OCI-LY1 (cell line): ENCODE measurements at regions not wholly inside any gene's neighbourhood (a gene's known extent, or its start where the extent isn't known, plus 50 kb on each side); places are given as distances from the start of the nearest gene placed in this dataset.

Experiments used
- H2AFZ ChIP-seq: fragments of 200-600 bp; sonication (generic), shearing (Covaris generic); 2 replicates; pipeline ENCODE4 v1.6.0; 2014; ENCODE audit warnings: antibody characterized with exemption, mild to moderate bottlenecking, low read length
- H3F3A ChIP-seq: fragments of 200-600 bp; sonication (generic), shearing (Covaris generic); 2 replicates; pipeline ENCODE4 v1.6.0; 2014; ENCODE audit warnings: mild to moderate bottlenecking, antibody characterized with exemption, low read length, moderate library complexity; ENCODE audit not compliant: insufficient read depth
- H3K27ac ChIP-seq: fragments of 200-600 bp; sonication (generic); 2 replicates; pipeline ENCODE4 v1.5.1; 2014; ENCODE audit warnings: low read length, mixed run types, mild to moderate bottlenecking, low read depth; ENCODE audit not compliant: poor library complexity, severe bottlenecking
- H3K27me3 ChIP-seq: fragments of 200-600 bp; sonication (generic); 2 replicates; pipeline ENCODE4 v1.6.0; 2014; ENCODE audit warnings: antibody characterized with exemption, mild to moderate bottlenecking, low read length, moderate library complexity; ENCODE audit not compliant: insufficient read depth
- H3K36me3 ChIP-seq: fragments of 200-600 bp; sonication (generic); 2 replicates; pipeline ENCODE4 v1.6.1; 2014; ENCODE audit warnings: mild to moderate bottlenecking, antibody characterized with exemption, low read length, moderate library complexity, mixed read lengths; ENCODE audit not compliant: insufficient read depth
- H3K4me1 ChIP-seq: fragments of 200-600 bp; sonication (generic); 2 replicates; pipeline ENCODE4 v1.5.1; 2014; ENCODE audit warnings: mild to moderate bottlenecking, low read length, moderate library complexity; ENCODE audit not compliant: insufficient read depth, severe bottlenecking
- H3K4me2 ChIP-seq: fragments of 200-600 bp; sonication (generic), shearing (Covaris generic); 2 replicates; pipeline ENCODE4 v1.6.1; 2014; ENCODE audit warnings: low read length
- H3K4me3 ChIP-seq: fragments of 200-600 bp; sonication (generic); 2 replicates; pipeline ENCODE4 v1.5.1; 2014; ENCODE audit warnings: low read length, low read depth, mild to moderate bottlenecking, mixed read lengths; ENCODE audit not compliant: poor library complexity, severe bottlenecking
- H3K79me2 ChIP-seq: fragments of 200-600 bp; shearing (Covaris generic); 2 replicates; pipeline ENCODE4 v1.6.1; 2016; ENCODE audit warnings: mixed run types, low read length, mixed read lengths; ENCODE audit not compliant: insufficient read depth
- H3K9ac ChIP-seq: fragments of 200-600 bp; sonication (generic), shearing (Covaris generic); 2 replicates; pipeline ENCODE4 v1.6.1; 2014; ENCODE audit warnings: mild to moderate bottlenecking, low read length, mixed read lengths
- H3K9me2 ChIP-seq: fragments of 200-600 bp; sonication (generic), shearing (Covaris generic); 2 replicates; pipeline ENCODE4 v1.6.1; 2014; ENCODE audit warnings: low read depth, mild to moderate bottlenecking, low read length, mixed read lengths
- H3K9me3 ChIP-seq: fragments of 200-600 bp; shearing (Covaris generic); 2 replicates; pipeline ENCODE4 v1.6.1; 2014; ENCODE audit warnings: low read length, mixed read lengths
- H4K20me1 ChIP-seq: fragments of 200-600 bp; sonication (generic), shearing (Covaris generic); 2 replicates; pipeline ENCODE4 v1.6.0; 2016; ENCODE audit warnings: mild to moderate bottlenecking, low read length; ENCODE audit not compliant: insufficient read depth
- EZH2 ChIP-seq: fragments of 200-600 bp; sonication (generic), shearing (Covaris generic); IDR thresholded peaks from 2 replicates; pipeline ENCODE4 v1.8.0; 2017; ENCODE audit warnings: borderline replicate concordance, mixed run types, mild to moderate bottlenecking, antibody characterized with exemption, low read length, moderate library complexity, mixed read lengths
- TF ChIP-seq, protein P1 (sequence below): fragments of 200-600 bp; sonication (generic), shearing (Covaris generic); IDR thresholded peaks from 2 replicates; pipeline ENCODE4 v1.5.1; 2017; ENCODE audit warnings: mild to moderate bottlenecking, antibody characterized with exemption, low read length, moderate library complexity, mixed read lengths

DNA sequence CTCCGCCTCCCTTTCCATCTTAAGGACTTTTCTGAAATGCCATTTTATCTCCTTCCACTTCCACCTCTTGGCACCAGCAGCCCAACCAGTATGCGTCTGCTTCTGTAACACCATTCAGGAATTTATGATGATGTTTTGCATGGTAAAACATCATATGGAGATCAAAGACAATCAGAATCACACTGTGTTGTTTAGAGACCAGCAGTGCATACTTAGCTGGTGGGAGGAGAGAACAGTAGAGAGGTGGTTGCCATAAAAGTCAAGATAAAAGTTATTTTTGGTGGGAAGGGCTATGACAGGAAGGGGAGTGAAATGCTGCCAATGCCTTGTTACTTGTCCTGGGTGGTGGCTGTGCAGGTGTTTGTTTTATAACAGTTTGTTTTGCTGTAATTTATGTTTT is 268.0 kb downstream of the OPA1 start:
- Histone ChIP-seq H3K9me3 (no peaks in the 10 kb centered on the region), H4K20me1 (no peaks in the 10 kb centered on the region), H3K4me3 (no peak overlapping the region), H3K9me2 (no peaks in the 10 kb centered on the region), H3K79me2 (no peaks in the 10 kb centered on the region), H3K36me3 (no peaks in the 10 kb centered on the region), H3K27ac (no peak overlapping the region), H3K4me1 (no peaks in the 10 kb centered on the region), H3K9ac (no peak overlapping the region), H3F3A (no peaks in the 10 kb centered on the region), H3K27me3 (no peaks in the 10 kb centered on the region), H3K4me2 (no peak overlapping the region), H2AFZ (no peak overlapping the region)
- TF ChIP-seq, protein P1, sequence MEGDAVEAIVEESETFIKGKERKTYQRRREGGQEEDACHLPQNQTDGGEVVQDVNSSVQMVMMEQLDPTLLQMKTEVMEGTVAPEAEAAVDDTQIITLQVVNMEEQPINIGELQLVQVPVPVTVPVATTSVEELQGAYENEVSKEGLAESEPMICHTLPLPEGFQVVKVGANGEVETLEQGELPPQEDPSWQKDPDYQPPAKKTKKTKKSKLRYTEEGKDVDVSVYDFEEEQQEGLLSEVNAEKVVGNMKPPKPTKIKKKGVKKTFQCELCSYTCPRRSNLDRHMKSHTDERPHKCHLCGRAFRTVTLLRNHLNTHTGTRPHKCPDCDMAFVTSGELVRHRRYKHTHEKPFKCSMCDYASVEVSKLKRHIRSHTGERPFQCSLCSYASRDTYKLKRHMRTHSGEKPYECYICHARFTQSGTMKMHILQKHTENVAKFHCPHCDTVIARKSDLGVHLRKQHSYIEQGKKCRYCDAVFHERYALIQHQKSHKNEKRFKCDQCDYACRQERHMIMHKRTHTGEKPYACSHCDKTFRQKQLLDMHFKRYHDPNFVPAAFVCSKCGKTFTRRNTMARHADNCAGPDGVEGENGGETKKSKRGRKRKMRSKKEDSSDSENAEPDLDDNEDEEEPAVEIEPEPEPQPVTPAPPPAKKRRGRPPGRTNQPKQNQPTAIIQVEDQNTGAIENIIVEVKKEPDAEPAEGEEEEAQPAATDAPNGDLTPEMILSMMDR: no peak
- TF ChIP-seq EZH2: no peak

DNA sequence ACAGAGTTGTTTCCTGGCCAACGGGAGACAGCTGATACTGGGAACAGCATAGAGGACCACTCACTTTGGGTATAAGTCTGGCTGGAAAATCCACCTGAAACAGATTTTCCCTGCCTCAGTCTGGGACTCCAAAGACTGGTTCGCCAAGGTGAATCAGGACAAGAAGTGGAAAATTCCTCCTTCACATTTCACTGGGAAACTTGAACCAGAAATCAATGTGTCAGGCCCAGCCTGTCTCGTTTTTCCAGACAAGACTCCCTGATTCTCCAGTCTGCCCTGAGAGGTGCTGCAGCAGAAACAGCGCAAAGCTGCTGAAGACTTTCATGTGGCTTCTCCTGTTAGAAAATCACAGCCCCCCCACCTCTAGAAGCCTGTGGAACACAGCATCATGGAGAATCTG is 269.8 kb downstream of the OPA1 start:
- Histone ChIP-seq H3K9ac (no peak overlapping the region), H3K4me3 (no peak overlapping the region), H4K20me1 (no peaks in the 10 kb centered on the region)

DNA sequence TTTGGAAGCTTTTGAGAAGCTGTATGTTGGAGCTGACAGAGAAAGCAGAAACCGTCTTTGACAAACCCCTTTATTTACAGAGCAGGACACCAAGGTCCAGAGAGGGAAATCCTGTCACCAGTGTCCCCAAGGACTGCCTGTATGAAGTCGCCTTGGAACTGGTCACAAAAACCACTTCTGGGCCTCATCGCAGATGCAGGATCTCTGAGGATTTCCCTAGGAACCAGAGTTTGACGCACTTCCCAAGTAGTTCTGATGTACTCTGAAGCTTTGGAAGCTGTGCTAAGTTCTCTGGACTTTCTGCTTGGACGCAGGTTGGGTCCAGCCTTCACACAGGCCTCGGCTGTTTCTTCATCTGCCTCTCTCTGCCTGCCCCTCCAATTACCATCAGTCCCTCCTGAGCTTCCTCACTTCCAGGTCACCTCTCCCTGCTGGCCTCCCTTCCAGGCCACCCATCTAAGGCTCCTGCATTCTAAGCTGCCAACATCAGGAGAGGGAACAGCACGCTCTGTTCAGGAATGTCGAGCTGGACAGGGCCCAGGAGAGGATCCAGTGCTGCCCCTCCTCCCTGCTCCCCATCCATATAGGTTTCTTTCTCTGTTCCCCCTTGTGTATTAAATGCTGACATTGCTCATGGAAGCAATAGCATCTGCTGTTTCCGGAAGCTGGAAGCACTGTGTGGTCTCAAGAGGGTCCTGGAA is 270.8 kb downstream of the OPA1 start:
- Histone ChIP-seq H3K79me2 (no peaks in the 10 kb centered on the region), H3K27me3 (peaks cover 12% of the 10 kb centered on the region; the same call in 1 of the 2 replicates), H3K4me1 (peaks cover 6% of the 10 kb centered on the region), H3K27ac (no peak overlapping the region), H3K9me3 (no peaks in the 10 kb centered on the region), H4K20me1 (no peaks in the 10 kb centered on the region), H2AFZ (no peak overlapping the region), H3K9me2 (no peaks in the 10 kb centered on the region), H3K4me2 (no peak overlapping the region), H3F3A (no peaks in the 10 kb centered on the region), H3K4me3 (no peak overlapping the region), H3K9ac (no peak overlapping the region), H3K36me3 (no peaks in the 10 kb centered on the region)
- TF ChIP-seq, protein P1: no peak
- TF ChIP-seq EZH2: no peak

More for the DNA sequence above, 269.8 kb downstream of the OPA1 start:
- H3F3A ChIP-seq: no peaks in the 10 kb centered on the region
- H3K4me2 ChIP-seq: no peak overlapping the region
- H2AFZ ChIP-seq: no peak overlapping the region
- H3K9me3 ChIP-seq: no peaks in the 10 kb centered on the region
- no peaks in the 10 kb centered on the region for H3K9me2 ChIP-seq
- peaks cover 7% of the 10 kb centered on the region; the same call in 1 of the 2 replicates for H3K27me3 ChIP-seq
- no peaks in the 10 kb centered on the region for H3K79me2 ChIP-seq
- no peak overlapping the region for H3K27ac ChIP-seq
- H3K4me1 ChIP-seq: no peaks in the 10 kb centered on the region
- no peak for TF ChIP-seq EZH2
- TF ChIP-seq, protein P1: no peak
- H3K36me3 ChIP-seq: no peaks in the 10 kb centered on the region
